Endothelial cell of umbilical vein (primary cell): ENCODE measurements at regions not wholly inside any gene's neighbourhood (a gene's known extent, or its start where the extent isn't known, plus 50 kb on each side); places are given as distances from the start of the nearest gene placed in this dataset.

Experiments used
- BruUV-seq: library from RNA; stranded (reverse); fragments of 400-500 nt; replicated peaks from 2 replicates; lab custom pipeline; 2021; lab: Mats Ljungman, UMichigan
- CTCF ChIA-PET: fragments of 300-600, 350-600 bp; sonication (Branson Sonifier 250); formaldehyde crosslinking; loops from one replicate; lab custom pipeline; 2021; ENCODE audit warnings: antibody characterized with exemption, inconsistent platforms; lab: Charles Lee
- POLR2A ChIA-PET: fragments of 300-600, 350-600 bp; sonication (Branson Sonifier 250); formaldehyde crosslinking; loops from one replicate; lab custom pipeline; 2021; ENCODE audit warnings: antibody characterized with exemption, inconsistent platforms; lab: Charles Lee
- DNase-seq: peaks from one replicate; pipeline ENCODE4 v3.0.0-alpha.2; 2011; ENCODE audit warnings: low read depth, low spot score
- FAIRE-seq: peaks from 2 replicates; lab custom pipeline; 2011; peaks lifted over from hg19 to GRCh38; lab: Jason Lieb, UNC
- H2AFZ ChIP-seq: 2 replicates; pipeline ENCODE4 v1.6.0; 2012; ENCODE audit warnings: low read depth, low read length, control low read depth, inconsistent platforms
- H3K27ac ChIP-seq: 2 replicates; pipeline ENCODE4 v1.5.1; 2011; ENCODE audit warnings: low read depth, mild to moderate bottlenecking, control low read depth, low read length, moderate library complexity; ENCODE audit not compliant: insufficient read depth
- H3K27me3 ChIP-seq, 2 experiments: 2 replicates each; pipeline versions ENCODE4 v1.6.0 to v1.6.1; 2011; ENCODE audit warnings: low read length in 2 of 2, mixed read lengths in 1 of 2; ENCODE audit not compliant: control insufficient read depth in 2 of 2, insufficient read depth in 2 of 2
- H3K36me3 ChIP-seq, 2 experiments: 2 replicates in 1 of 2; 3 replicates in 1 of 2; pipeline ENCODE4 v1.5.1; 2011; ENCODE audit warnings: low read length in 2 of 2, mild to moderate bottlenecking in 1 of 2, moderate library complexity in 1 of 2; ENCODE audit not compliant: control insufficient read depth in 2 of 2, insufficient read depth in 2 of 2; ENCODE audit errors: extremely low read depth in 1 of 2
- H3K4me1 ChIP-seq: 3 replicates; pipeline ENCODE4 v1.5.1; 2011; ENCODE audit warnings: mild to moderate bottlenecking, low read length; ENCODE audit not compliant: control insufficient read depth, insufficient read depth; ENCODE audit errors: extremely low read depth
- H3K4me2 ChIP-seq: 2 replicates; pipeline ENCODE4 v1.6.1; 2011; ENCODE audit warnings: low read length, control low read depth, mixed read lengths; ENCODE audit not compliant: insufficient read depth
- H3K4me3 ChIP-seq, 3 experiments: fragments of 200-600 bp in 1 of 3; sonication (generic), shearing (Covaris generic) in 1 of 3; replicated peaks in 1 of 3; 2 replicates each; pipeline ENCODE4 v1.5.1; 2011 to 2016; ENCODE audit warnings: control low read depth in 3 of 3, low read length in 3 of 3, mild to moderate bottlenecking in 2 of 3, inconsistent platforms in 1 of 3, low read depth in 1 of 3, moderate library complexity in 1 of 3; ENCODE audit not compliant: insufficient read depth in 1 of 3
- H3K79me2 ChIP-seq: 2 replicates; pipeline ENCODE4 v1.6.0; 2012; ENCODE audit warnings: low read length, inconsistent platforms; ENCODE audit not compliant: control insufficient read depth, insufficient read depth
- H3K9ac ChIP-seq: replicated peaks from 2 replicates; pipeline ENCODE3; 2011; ENCODE audit warnings: low read length, control low read depth; ENCODE audit not compliant: insufficient read depth; ENCODE audit errors: extremely low read depth
- H3K9me1 ChIP-seq: replicated peaks from 3 replicates; pipeline ENCODE4 v1.6.0; 2011; ENCODE audit warnings: mild to moderate bottlenecking, low read length; ENCODE audit not compliant: control insufficient read depth, insufficient read depth; ENCODE audit errors: extremely low read depth
- H3K9me3 ChIP-seq: replicated peaks from 2 replicates; pipeline ENCODE4 v1.5.1; 2012; ENCODE audit warnings: low read length, inconsistent platforms; ENCODE audit not compliant: control insufficient read depth, insufficient read depth
- H4K20me1 ChIP-seq: replicated peaks from 2 replicates; pipeline ENCODE3; 2011; ENCODE audit warnings: mild to moderate bottlenecking, low read length; ENCODE audit not compliant: control insufficient read depth, insufficient read depth; ENCODE audit errors: extremely low read depth
- CTCF ChIP-seq, 2 donors: IDR thresholded peaks; 1 replicate in 1 of 2; 2 replicates in 1 of 2; pipeline ENCODE4 v1.5.1; 2011; ENCODE audit warnings: low read length in 2 of 2, mild to moderate bottlenecking in 2 of 2, moderate library complexity in 2 of 2, control low read depth in 1 of 2, inconsistent platforms in 1 of 2, low read depth in 1 of 2; ENCODE audit not compliant: insufficient read depth in 1 of 2; ENCODE audit errors: extremely low read depth in 1 of 2
- EZH2 ChIP-seq: IDR thresholded peaks from 2 replicates; pipeline ENCODE4 v1.6.1; 2012; ENCODE audit warnings: borderline replicate concordance, low read depth, mild to moderate bottlenecking, moderate library complexity, low read length, inconsistent platforms; ENCODE audit not compliant: severe bottlenecking
- FOS ChIP-seq: IDR thresholded peaks from 2 replicates; pipeline ENCODE4 v1.6.1; 2011; ENCODE audit warnings: mild to moderate bottlenecking, low read length, moderate library complexity, borderline replicate concordance; ENCODE audit not compliant: insufficient read depth
- GATA2 ChIP-seq: IDR thresholded peaks from 2 replicates; pipeline ENCODE4 v1.7.0; 2011; ENCODE audit warnings: low read depth, mild to moderate bottlenecking, moderate library complexity, mixed read lengths, low read length; ENCODE audit not compliant: insufficient read length, insufficient read depth
- JUN ChIP-seq: IDR thresholded peaks from 2 replicates; pipeline ENCODE4 v1.6.1; 2011; ENCODE audit warnings: borderline replicate concordance, low read depth; ENCODE audit not compliant: insufficient read length, insufficient read depth
- MAX ChIP-seq: IDR thresholded peaks from 2 replicates; pipeline ENCODE4 v1.6.1; 2011; ENCODE audit not compliant: insufficient read depth, insufficient read length
- MYC ChIP-seq: IDR thresholded peaks from one replicate; pipeline ENCODE4 v1.6.1; 2011; ENCODE audit warnings: mild to moderate bottlenecking, low read depth, low read length
- POLR2A ChIP-seq: IDR thresholded peaks from 2 replicates; pipeline ENCODE4 v1.6.1; 2012; ENCODE audit warnings: low read depth, mild to moderate bottlenecking, control low read depth, low read length
- POLR2AphosphoS5 ChIP-seq: IDR thresholded peaks from 2 replicates; pipeline ENCODE4 v1.6.1; 2012; ENCODE audit warnings: low read depth, mild to moderate bottlenecking, control low read depth, low read length, moderate library complexity; ENCODE audit not compliant: insufficient read depth
- dilution Hi-C: fragments of 300-500 bp; cut with MboI; formaldehyde crosslinking; loops from one replicate; pipeline ENCODE4 v1.15.0; 2019; ENCODE audit warnings: low sequenced_read_pairs; ENCODE audit not compliant: extremely low pct_ligation_motif_present
- intact Hi-C: fragments of 100-400 bp; cut with micrococcal nuclease; formaldehyde crosslinking; loops from one replicate; pipeline ENCODE4 v1.10.0; 2022

DNA sequence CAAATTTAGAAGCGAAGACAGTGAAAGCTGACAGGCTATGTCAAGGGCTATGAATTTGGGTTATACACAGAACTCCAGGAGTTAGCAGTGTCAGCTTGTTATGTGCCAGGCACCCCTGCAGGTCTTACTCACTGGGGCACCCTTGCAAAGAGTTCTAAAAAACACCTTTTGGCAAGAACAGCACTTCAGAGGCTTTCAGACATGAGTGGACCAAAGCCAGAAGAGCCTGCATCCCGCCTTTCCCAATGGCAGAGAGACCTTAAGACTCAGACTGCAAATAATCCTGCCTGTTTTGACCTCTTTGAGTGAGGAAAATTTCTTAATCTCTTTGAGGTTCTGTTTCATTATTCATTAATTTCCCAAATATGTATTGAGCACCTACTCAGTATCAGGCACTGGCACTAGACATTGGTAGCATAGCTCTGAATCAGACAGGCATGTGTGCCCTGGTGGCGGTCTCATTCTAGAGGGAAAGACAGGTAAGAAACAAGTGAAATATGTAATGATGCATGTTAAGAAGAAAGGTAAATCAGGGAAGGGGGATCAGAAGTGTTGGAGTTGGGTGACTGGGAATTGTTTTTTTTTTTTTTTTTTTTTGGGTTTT lies 280.0 kb downstream of the KBTBD8 start:
- Histone ChIP-seq H3K36me3 (no peaks in the 10 kb centered on the region), H3K9ac (no peak overlapping the region), H3K79me2 (no peaks in the 10 kb centered on the region), H3K4me3 (no peak overlapping the region), H3K4me1 (no peaks in the 10 kb centered on the region), H3K27me3 (no peaks in the 10 kb centered on the region), H3K9me1 (no peaks in the 10 kb centered on the region), H2AFZ (no peak overlapping the region), H3K4me2 (no peak overlapping the region), H4K20me1 (no peaks in the 10 kb centered on the region), H3K27ac (no peak overlapping the region), H3K9me3 (peaks cover 1% of the 10 kb centered on the region)
- FAIRE-seq (no peak), DNase-seq (no peak)
- ChIA-PET POLR2A (no interaction called here), CTCF (no interaction called here)
- no TSS peak for BruUV-seq
- intact Hi-C loops = no loop called here
- no peak for TF ChIP-seq MYC
- no peak for TF ChIP-seq JUN
- no peak for TF ChIP-seq FOS
- TF ChIP-seq POLR2AphosphoS5 = no peak
- no peak for TF ChIP-seq MAX
- TF ChIP-seq GATA2 = no peak
- no peak for TF ChIP-seq POLR2A
- TF ChIP-seq EZH2 = no peak
- no peak for TF ChIP-seq CTCF (IDR thresholded peaks at IDR 0.05; ENCODE audit: extremely low read depth in 1 of 2, insufficient read depth in 1 of 2, low read depth in 1 of 2, low read length in 2 of 2)
- dilution Hi-C loops = no loop called here
